HG03066 (cell line): ENCODE measurements at regions not wholly inside any gene's neighbourhood (a gene's known extent, or its start where the extent isn't known, plus 50 kb on each side); places are given as distances from the start of the nearest gene placed in this dataset.
"Not testable (repeated sequence)": the region's sequence is repeated elsewhere in the genome, so short reads cannot be mapped to it uniquely, and the experiment has no call there.

Experiments used
- ATAC-seq: cut with Tn5 transposase; IDR thresholded peaks from one replicate; pipeline ENCODE4 v1.9.1; 2021; ENCODE audit warnings: low read depth; ENCODE audit not compliant: unreplicated experiment

DNA sequence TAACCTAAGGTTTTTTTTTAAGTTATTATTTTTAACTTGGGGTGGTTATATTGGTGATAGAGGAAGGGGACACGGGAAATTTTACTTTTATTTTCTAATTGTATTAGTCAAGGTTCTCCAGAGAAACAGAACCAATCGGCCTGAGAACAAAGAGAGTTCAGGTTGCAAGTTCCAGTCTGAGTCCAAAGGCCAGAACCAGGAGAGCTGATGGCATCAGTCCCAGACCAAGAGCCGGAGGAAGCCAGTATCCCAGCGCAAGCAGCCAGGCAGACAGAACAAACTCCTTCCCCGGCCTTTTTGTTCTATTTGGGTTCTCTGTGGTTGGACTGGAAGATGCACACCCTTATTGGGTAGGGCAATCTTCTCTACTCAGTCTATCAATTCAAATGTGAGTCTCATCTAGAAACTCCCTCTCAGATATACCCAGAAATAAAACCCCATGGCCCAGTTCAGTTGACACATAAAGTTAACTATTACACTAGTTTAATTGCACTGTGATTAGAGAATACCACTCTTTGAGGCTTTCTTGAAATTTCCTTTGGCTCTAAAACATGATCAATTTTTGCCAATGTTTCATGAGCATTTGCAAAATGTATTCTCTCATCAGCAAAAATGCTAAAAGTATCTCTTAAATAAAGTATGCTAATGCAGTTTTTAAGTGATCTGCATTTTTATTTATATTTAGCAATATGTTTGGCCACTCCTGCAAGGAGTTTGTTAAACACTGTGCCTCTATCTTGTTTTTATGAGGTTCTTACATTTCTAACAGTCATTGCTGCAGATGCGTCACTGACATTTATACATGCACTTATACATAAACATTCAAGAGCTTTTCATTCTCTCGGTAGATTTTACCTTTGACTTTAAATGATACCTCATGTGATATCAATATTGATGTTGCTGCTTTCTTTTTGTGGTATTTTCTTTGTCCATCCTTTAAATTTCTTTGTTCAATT, 103.2 kb upstream of the SSTR4 start:
- ATAC-seq: no peak

DNA sequence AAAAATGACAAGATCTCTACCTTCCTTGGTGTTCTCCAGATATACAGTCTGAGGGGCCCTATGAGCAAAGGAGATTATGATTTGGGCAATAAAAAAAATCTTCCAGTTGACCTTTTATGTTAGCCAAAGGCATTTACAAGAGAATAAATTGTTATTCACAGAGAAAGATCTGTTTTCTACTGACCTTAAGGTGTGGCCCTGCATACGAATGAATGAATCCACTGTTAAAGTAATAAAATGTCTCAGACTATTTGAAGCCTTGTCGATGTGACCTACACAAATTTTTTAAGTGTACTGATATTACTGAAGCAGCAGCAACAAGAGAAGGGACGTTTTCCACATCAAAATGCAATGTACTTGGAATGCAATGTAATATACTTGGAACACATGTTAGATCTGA, 95.9 kb upstream of the SSTR4 start:
- no peak for ATAC-seq

DNA sequence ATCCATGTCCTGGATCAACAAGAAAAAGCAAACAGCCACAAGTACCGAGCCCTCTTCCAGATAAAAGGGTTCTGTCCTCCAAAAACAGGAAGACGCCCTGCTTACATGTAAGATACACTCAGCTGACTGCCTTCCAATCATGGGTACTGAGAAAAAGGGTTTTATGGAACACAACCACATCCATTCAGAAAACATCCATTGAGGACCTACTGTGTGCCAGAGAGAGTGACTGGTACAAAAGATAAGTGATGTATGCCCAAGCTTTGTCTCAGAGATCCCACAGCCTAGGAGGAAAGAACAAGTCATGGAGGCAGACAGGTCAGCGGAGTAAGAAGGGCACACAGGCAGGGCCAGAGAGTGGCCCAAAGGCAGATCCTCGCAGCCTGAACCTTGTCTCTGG, 94.8 kb upstream of the SSTR4 start:
- ATAC-seq: no peak

DNA sequence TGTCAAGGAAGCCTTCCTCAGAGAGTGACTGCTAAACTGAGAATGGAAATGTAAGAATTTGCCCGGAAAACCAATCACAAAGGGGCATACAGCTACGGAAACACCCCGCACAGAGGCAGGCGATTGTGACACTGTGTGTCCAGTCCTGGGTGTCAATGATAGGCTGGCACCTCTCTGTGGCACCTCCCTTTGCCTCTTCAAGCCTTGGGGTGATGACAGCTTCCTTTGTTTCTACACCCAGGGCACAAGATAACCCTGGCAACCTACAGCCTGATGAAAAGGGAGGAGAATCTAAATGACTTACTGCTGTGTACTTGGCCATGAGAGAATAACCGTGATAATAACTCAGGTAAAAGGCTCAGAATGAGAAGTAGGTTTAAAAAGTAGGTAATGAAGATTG, 93.6 kb upstream of the SSTR4 start:
- no peak for ATAC-seq

DNA sequence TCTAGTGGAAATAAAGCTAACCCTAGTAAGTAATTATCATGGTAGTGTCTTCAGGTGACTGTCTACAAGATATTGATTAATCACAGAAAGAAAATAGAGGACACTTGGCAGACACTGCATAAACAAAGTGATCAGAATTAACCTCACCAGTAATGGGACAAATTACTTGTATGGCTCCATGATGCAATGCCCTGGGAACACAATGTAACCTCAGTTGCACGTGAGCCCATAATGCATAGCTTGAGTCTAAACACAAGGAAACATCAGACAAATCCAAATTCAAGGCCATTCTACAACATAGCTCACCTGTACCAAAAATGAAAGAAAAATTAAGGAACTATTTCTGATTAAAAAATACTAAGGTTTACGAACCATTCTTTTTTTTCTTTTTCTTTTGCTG, 92.4 kb upstream of the SSTR4 start:
- no peak for ATAC-seq

DNA sequence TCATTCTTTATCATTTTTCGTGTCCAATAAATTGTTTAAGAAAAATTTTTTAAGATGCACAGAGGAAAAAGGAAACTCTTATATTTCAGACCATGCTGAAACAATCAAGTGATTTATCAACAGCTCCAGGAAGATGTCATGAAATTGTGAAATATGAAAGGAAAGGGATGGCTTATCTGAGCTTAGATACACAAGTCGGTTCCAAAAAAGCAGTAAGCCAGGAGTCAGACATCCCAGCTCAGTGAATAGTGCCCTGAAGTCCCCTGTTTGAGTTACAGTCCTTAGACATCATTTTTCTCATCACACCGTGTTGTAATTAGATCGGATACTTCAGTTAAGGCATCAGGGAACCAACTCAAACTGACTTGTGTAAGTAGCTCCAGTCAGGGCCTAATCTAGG, 91.0 kb upstream of the SSTR4 start:
- ATAC-seq: no peak

DNA sequence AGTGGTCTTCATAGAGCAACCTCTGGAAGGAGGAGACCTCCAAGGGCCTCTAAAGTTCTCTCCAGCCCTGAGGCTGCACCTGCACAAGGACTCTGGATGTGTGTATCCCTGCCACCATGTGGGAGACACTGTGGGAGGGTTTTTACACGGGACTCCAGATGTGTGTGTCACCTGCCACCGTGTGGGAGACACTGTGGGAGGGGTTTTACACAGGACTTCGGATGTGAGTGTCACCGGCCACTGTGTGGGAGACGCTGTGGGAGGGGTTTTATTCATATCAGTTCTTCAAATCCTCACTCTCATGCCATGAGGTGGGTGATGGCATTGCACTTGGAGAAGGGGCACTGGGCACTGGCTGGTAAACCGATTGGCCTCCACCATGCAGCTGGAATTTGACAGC, 90.2 kb upstream of the SSTR4 start:
- no peak for ATAC-seq

DNA sequence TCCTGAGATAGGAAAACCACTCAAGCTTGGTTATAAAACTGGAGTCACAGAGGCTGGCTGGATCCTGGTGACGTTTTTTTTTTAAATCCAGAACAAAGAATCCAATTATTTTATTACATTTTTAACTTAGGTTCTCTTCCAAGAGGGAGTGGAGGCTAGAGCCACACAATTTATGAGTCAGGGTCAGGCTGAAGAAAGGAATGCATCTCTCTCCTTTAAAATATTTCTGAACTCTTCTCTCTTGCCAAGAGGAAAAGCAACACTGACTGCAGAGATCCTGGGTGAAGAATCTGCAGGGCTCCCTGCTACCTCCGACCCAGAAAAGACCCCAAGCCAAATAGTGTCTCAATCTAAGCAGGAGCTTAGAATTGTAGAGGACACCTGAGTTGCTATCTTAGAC, 88.5 kb upstream of the SSTR4 start:
- ATAC-seq: no peak

DNA sequence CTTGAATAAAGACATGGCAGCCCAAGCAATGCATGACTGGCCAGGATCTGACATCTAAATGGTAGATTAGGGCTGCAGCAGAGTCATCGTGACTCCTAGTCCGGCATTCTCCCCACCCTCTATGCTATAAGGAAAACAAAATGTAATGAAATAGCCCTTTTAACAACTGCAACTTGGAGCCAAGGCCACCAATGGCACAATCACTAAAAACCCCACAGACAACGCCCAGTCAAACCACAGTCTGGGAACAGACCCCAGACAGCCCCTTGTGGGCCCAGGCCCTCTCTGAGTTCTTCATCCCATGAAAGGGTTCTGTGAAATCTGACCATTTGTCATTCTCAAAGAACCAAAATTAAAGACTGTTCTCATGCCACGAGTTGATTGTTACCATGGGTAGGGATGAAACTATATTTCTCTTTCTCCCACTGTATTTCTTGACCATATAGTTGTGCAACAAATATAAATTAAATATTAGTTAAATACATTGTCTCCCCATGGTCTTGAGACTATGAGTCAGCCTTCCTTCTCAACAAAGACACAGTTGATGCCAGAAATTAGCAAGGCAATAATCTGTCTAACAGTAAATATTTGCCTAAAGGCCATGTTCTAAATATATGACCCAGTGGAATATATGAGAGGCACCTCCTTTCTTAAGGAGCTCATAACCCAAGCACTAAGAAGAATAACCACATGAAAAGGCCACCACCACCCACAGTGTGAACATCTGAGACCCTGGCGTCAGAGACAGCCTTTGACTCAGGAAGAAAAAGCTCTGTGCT, 85.6 kb upstream of the SSTR4 start:
- no peak for ATAC-seq

DNA sequence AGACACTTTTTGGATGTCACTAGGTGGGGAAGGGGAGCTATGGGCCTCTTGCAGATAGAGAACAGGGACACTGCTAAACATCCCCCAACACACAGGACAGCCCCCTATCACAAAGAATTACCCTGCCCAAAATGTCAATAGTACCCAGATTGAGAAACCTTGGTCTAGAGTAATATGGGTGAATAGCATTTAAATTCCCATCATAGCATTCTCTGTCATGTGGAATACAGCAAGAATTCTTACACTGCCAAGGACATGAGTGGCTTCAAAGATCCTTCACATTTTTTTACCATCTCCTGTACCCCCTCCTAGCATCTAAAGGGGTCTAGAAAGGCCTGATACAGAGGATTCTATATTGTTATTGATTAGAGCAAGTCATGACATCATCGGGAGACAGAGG, 83.1 kb upstream of the SSTR4 start:
- no peak for ATAC-seq

DNA sequence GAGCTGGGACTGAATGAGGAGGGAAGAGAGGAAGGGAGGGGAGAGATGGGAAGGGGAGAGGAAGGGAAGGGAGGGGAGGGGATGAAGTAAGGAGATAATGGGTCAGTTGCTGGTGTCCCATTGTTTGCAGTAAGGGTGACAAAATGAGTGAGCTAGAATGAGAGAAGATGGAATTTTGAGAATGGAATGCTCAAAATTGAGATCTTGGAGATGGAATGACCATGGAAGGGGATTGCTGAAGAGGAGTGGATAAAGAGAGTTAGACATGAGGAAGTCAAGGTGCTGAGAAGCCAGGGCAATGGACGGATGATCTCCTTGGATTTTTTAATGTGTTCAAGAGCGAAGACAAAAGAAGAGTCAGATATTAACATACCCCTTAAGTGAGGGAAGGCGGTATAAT, 80.5 kb upstream of the SSTR4 start:
- no peak for ATAC-seq

DNA sequence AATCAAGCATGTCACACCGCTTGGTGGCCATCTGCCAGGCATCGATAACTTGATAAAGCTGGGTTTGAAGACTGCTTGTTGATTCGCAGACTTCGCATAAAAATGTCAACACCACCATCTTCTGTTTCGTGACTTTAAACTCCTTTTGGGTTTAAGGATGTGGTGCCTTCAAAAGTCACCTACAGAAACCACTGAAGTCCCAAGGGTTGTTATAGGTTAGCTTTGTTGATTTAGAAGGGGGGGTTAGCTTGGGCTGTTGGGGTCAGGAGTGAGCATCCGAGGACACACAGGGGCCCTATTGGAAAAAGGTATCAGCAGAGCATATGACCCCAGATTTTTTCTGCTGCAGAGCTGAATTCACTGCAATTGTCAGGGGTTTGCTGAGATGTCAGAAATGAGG, 76.7 kb upstream of the SSTR4 start:
- no peak for ATAC-seq

DNA sequence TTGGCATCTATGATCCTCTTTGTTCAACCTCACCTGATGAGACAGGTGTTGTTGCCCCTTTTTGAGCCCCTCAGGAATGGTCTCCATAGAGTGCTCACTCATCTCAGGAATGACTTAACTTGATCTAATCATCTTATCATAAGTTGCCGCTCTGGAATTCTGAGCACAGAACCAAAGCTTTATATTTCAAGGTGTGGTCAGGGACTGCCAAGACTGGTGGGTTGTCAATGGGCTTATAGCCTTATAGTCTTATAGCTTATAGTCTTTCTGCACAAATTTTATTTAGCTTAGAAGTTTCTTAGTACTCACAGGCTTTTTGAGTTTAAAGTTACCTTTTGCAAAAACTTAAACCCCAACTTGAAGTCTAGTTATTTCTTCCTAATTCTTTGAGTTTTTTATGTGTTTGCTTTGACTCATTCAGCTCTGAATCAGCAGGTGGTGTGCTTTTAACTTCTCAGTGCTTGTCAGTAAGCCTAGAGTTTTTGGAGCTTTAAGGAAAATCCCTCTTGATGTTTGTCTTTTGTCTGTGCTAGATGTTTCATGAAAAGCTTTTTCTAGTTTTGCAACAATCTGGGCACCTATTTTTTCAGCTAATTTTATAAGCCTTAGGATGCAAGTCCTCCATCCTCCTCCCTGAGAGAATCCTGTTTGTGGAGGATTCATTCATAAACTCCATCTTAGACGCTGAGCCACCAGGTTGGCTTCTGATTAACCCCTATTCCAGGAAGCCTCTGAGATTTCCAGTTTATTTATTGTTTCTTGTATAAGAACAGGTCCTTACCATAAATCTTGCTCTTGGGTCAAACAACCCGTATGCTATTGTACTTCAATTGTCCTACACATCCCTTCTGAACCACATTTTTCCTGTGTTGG, 72.3 kb upstream of the SSTR4 start:
- no peak for ATAC-seq

DNA sequence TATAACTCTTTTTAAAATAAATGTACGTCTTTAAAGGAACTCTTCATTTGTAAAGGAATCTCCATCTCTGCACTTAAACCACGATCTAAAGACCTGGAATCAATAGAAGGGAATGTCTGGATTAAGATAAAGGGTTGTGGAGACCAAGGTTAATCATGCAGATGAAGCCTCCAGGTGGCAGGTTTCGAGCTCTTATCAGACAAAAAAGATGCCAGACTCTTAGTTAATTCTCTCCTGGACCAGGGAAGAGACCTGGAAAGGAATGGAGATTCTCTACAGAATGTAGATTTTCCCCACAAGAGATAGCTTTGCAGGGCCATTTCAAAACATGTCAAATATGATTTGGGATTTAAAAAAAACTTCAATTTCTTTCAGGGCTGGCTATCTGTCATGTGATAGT, 71.5 kb upstream of the SSTR4 start:
- no peak for ATAC-seq

DNA sequence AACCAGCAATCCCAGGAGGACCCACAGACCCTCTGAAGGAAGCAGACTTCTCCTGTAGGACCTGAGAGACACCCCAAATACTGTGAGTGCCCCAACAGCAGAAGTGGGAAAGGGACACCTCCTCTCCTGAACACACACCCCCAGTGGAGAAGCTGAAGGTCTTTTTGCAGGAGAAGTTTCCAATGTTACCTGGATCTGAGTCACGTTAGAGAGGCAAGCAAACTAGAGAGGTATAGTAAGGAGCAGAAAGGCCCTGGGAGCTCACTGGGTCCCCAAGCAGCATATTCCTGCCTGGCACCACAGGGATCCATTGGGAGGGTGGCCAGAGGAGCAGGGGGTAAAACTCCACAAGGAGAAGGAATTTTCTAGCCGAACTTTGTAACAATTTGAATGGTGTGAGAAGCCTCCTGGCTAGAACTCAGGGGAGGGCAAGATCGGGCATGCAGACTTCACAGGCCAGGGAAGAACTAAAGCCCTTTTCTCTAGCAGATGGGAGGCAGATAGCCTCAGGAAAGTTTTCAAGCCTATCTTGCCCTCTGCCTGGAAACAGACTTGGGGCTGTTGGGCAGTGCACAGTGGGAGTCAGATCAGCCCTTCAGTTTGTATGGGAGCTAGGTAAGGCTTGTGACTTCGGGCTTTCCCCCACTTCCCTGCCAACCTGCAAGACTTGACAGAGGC, 68.2 kb upstream of the SSTR4 start:
- no peak for ATAC-seq

DNA sequence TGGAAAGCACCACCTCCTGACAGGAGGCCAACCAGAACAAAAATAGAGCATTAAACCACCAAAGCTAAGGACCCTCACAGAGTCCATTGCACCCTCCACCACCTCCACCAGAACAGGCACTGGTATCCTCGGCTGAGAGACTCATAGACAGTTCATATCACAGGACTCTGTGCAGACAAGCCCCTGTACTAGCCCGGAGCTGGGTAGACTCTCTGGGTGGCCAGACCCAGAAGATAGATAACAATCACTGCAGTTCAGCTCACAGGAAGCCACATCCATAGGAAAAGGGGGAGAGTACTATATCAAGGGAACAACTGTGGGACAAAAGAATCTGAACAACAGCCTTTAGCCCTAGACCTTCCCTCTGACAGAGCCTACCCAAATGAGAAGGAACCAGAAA, 67.4 kb upstream of the SSTR4 start:
- ATAC-seq: not testable (repeated sequence)

DNA sequence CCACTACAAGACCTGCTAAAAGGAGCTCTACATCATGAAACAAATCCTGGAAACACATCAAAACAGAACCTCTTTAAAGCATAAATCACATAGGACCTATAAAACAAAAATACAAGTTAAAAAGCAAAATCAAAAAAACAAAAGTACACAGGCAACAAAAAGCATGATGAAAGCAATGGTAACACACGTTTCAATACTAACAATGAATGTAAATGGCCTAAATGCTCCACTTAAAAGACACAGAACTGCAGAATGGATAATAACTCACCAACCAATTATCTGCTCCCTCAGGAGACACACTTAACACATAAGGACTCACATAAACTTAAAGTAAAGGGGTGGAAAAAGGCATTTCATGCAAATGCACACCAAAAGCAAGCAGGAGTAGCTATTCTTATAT, 66.1 kb upstream of the SSTR4 start:
- not testable (repeated sequence) for ATAC-seq

DNA sequence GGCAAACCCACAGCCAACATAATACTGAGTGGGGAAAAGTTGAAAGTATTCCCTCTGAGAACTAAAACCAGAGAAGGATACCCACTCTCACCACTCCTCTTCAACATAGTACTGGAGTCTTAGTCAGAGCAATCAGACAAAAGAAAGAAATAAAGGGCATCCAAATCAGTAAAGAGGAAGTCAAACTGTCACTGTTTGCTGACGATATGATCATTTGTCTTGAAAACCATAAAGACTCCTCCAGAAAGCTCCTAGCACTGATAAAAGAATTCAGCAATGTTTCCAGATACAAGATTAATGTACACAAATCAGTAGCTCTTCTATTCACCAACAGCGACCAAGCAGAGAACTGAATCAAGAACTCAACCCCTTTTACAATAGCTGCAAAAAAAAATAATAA, 64.0 kb upstream of the SSTR4 start:
- not testable (repeated sequence) for ATAC-seq

DNA sequence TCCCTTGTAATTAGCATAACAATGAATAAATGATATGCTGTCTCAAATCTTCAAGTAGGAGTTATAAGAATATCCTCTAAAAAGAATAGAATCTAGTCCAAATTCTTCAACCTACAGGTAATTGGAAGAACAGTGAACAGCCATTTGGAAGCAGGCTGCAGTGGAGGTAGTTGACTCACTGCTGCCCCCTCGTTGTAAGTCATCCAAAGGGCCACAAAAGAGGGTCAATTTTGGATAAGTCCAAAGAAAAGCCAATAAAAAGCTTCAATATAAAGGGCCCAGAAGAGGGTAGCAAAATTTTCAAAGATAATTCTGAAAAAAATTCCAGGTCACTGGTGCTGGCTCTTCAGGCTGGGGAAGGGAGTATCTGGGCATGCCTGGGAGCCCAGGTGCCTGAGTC, 60.8 kb upstream of the SSTR4 start:
- ATAC-seq: no peak

DNA sequence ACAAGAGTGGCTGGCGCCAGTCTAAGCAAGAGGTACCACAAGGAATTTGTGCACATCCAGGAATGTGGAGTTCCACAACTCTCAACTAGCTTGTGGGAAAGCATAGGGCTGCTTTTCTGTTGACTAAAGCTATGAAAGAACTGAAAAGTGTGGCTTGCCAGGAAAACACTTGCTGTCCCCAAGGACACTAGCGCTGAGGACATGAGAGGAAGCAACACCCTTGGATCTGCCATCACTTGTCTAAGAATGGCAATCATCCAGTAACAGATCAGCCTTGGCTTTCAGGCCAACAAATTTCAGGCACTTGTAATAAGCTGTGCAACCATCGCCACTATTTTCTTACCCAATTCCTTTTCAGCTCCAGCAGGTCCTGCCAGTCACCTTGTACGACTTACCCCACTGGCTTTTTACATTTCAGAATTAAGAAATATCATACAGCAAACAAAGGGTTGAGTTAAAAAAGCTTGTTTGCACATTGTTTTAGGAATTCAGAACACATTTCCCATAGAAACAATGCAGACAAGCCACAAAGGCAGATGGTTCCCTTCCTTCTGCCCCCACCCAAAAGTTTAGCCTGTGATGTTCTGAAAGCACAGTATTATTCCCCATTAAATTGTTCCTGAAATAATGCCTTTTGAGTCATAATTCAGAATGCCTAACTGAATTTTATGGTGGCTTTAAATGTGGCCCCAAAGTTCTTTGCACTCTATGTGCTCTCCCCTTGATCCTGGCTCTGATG, 57.9 kb upstream of the SSTR4 start:
- ATAC-seq: no peak
